Psoas muscle (tissue), 7 donors: ENCODE measurements at regions not wholly inside any gene's neighbourhood (a gene's known extent, or its start where the extent isn't known, plus 50 kb on each side); places are given as distances from the start of the nearest gene placed in this dataset.

ENCODE experiments used
- ATAC-seq, 4 donors: fragments of 200-7000 bp; cut with Tn5 transposase; one replicate each; pipeline ENCODE4 v1.9.1; 2020; ENCODE audit warnings: moderate library complexity in 3 of 4, mild to moderate bottlenecking in 2 of 4
- DNase-seq, 2 donors: peaks; one replicate each; pipeline ENCODE4 v3.0.0-alpha.2; 2020
- H3K27ac ChIP-seq: fragments of 200-600 bp; one replicate; pipeline ENCODE4 v1.8.0; 2022
- H3K27me3 ChIP-seq, 3 donors: fragments of 200-600 bp in 1 of 3; one replicate each; pipeline versions ENCODE4 v1.6.1 to v1.8.0; 2013 to 2022; ENCODE audit warnings: low read length in 2 of 3, mild to moderate bottlenecking in 2 of 3, moderate library complexity in 1 of 3; ENCODE audit not compliant: insufficient read depth in 3 of 3
- H3K36me3 ChIP-seq, 2 donors: fragments of 200-600 bp in 1 of 2; one replicate each; pipeline versions ENCODE4 v1.6.1 to v1.8.0; 2013 to 2022; ENCODE audit warnings: low read depth in 1 of 2, mild to moderate bottlenecking in 1 of 2, moderate library complexity in 1 of 2; ENCODE audit not compliant: insufficient read depth in 1 of 2
- H3K4me1 ChIP-seq: fragments of 200-600 bp; one replicate; pipeline ENCODE4 v1.8.0; 2022
- H3K4me3 ChIP-seq: fragments of 200-600 bp; one replicate; pipeline ENCODE4 v1.8.0; 2022; ENCODE audit warnings: mild to moderate bottlenecking
- H3K9me3 ChIP-seq: fragments of 200-600 bp; one replicate; pipeline ENCODE4 v1.8.0; 2022
- CTCF ChIP-seq: fragments of 200-600 bp; IDR thresholded peaks from one replicate; pipeline ENCODE4 v1.8.0; 2022; ENCODE audit warnings: antibody characterized with exemption
- whole genome bisulfite sequencing, 3 donors: extraction: QIAGEN DNeasy Blood & Tissue Kit; methylation state at CpG; one replicate each; pipeline versions ENCODE4 v1.1.6 to v1.1.7; 2013; 5-methylcytosine and 5-hydroxymethylcytosine counted together
- intact Hi-C, 2 donors: fragments of 100-400 bp; cut with DNase I; formaldehyde crosslinking; loops; one replicate each; pipeline versions ENCODE4 v1.11.0 to v1.14.2; 2022
- donor health status: healthy with polysubstance abuse.
- donor health status: DM: no; HTN: no; CAD: no; lungs with moderate emphysema.
- donor health status: Bipolar disorder and iron deficiency.
- donor health status: healthy.
- donor health status: DM: yes; HTN: yes; CAD: no.
- donor health status: DM: no; HTN: no; CAD: no.
- donor health status: DM: yes; HTN: yes; CAD: no.

- H3K4me3 ChIP-seq = no peak overlapping the region
- no peaks in the 10 kb centered on the region for H3K36me3 ChIP-seq
- no peak for DNase-seq
- H3K27ac ChIP-seq = no peak overlapping the region
- no peak for ATAC-seq
- no peak for TF ChIP-seq CTCF
- 46 to 69% (median 56%) methylated on average over 1 of the region's 1 CpG for WGBS, 3 donors
- H3K9me3 ChIP-seq = no peaks in the 10 kb centered on the region
- intact Hi-C loops = no loop called here
- H3K27me3 ChIP-seq = no peaks in the 10 kb centered on the region
- H3K4me1 ChIP-seq = no peaks in the 10 kb centered on the region
Observed at GRCh38 chr1:104765085-104765484, 1015.4 kb downstream of the AMY1C start.

- Histone ChIP-seq H3K4me3 (no peak overlapping the region), H3K4me1 (no peaks in the 10 kb centered on the region), H3K27ac (no peak overlapping the region), H3K27me3 (no peaks in the 10 kb centered on the region), H3K36me3 (no peaks in the 10 kb centered on the region), H3K9me3 (no peaks in the 10 kb centered on the region)
- DNase-seq (no peak), ATAC-seq (no peak)
- 62 to 69% (median 68%) methylated on average over 3 of the region's 3 CpGs for WGBS, 3 donors
- TF ChIP-seq CTCF = no peak
- intact Hi-C loops = no loop called here
Observed at GRCh38 chr1:104768466-104768865, 1018.8 kb downstream of the AMY1C start.

GRCh38 chr1:104780470-104781078, 1030.9 kb downstream of the AMY1C start:
- Histone ChIP-seq H3K4me3 (no peak overlapping the region), H3K27me3 (no peaks in the 10 kb centered on the region), H3K9me3 (no peaks in the 10 kb centered on the region), H3K27ac (no peak overlapping the region), H3K4me1 (no peaks in the 10 kb centered on the region), H3K36me3 (no peaks in the 10 kb centered on the region)
- intact Hi-C loops = no loop called here
- 11 to 15% (median 13%) methylated on average over 6 of the region's 6 CpGs for WGBS, 3 donors
- peak; percentile 46 for TF ChIP-seq CTCF
- DNase-seq = no peak
- no peak for ATAC-seq

- Histone ChIP-seq H3K36me3 (no peaks in the 10 kb centered on the region), H3K27me3 (no peaks in the 10 kb centered on the region), H3K9me3 (no peaks in the 10 kb centered on the region), H3K4me1 (no peaks in the 10 kb centered on the region), H3K4me3 (no peak overlapping the region), H3K27ac (no peak overlapping the region)
- no peak for DNase-seq
- no peak for TF ChIP-seq CTCF
- no peak for ATAC-seq
- intact Hi-C loops = no loop called here
- 56 to 59% (median 58%) methylated on average over 2 of the region's 2 CpGs for WGBS, 3 donors
Observed at GRCh38 chr1:104785575-104786187, 1036.0 kb downstream of the AMY1C start.
